Gastrocnemius medialis (tissue), 4 donors: ENCODE measurements at regions not wholly inside any gene's neighbourhood (a gene's known extent, or its start where the extent isn't known, plus 50 kb on each side); places are given as distances from the start of the nearest gene placed in this dataset.

ENCODE experiments used
- ATAC-seq, 2 donors: fragments of 150-250 bp; one replicate each; pipeline ENCODE4 v1.9.1; 2016
- DNase-seq, 2 donors: peaks; one replicate each; pipeline ENCODE4 v3.0.0-alpha.2; 2019
- H3K27ac ChIP-seq, 4 donors: fragments of 200-600 bp; sonication (generic); 1 replicate in 1 of 4; 2 replicates in 3 of 4; pipeline ENCODE4 v1.5.1; 2016 to 2018; ENCODE audit warnings: mild to moderate bottlenecking in 2 of 4, moderate library complexity in 1 of 4
- H3K27me3 ChIP-seq, 3 donors: fragments of 200-600 bp; sonication (generic) in 2 of 3; 1 replicate in 1 of 3; 2 replicates in 2 of 3; pipeline versions ENCODE4 v1.5.1 to v1.6.0; 2016 to 2019; ENCODE audit warnings: mild to moderate bottlenecking in 1 of 3, moderate library complexity in 1 of 3
- H3K36me3 ChIP-seq, 2 donors: fragments of 200-600 bp; sonication (generic) in 1 of 2; one replicate each; pipeline ENCODE4 v1.5.1; 2017 to 2018
- H3K4me1 ChIP-seq, 2 donors: fragments of 200-600 bp; sonication (generic) in 1 of 2; one replicate each; pipeline ENCODE4 v1.5.1; 2016 to 2017; ENCODE audit warnings: mild to moderate bottlenecking in 2 of 2
- H3K4me3 ChIP-seq, 4 donors: fragments of 200-600 bp; sonication (generic) in 3 of 4; 1 replicate in 1 of 4; 2 replicates in 3 of 4; pipeline ENCODE4 v1.5.1; 2016 to 2019; ENCODE audit warnings: mild to moderate bottlenecking in 2 of 4
- H3K9me3 ChIP-seq, 3 donors: fragments of 200-600 bp; sonication (generic) in 2 of 3; 1 replicate in 1 of 3; 2 replicates in 2 of 3; pipeline ENCODE4 v1.5.1; 2016 to 2019
- POLR2A ChIP-seq, 2 donors: fragments of 450-650 bp; IDR thresholded peaks; one replicate each; pipeline ENCODE4 v1.6.1; 2017; ENCODE audit warnings: antibody characterized with exemption in 2 of 2, mild to moderate bottlenecking in 2 of 2, moderate library complexity in 2 of 2
- in situ Hi-C, 4 donors: fragments of 200-750 bp; cut with MboI; loops; one replicate each; pipeline versions ENCODE4 v1.15.0 to v1.8.0; 2017; ENCODE audit warnings: low sequenced_read_pairs in 4 of 4
- intact Hi-C: fragments of 100-400 bp; cut with DNase I; formaldehyde crosslinking; loops from one replicate; pipeline ENCODE4 v1.15.1; 2023; ENCODE audit warnings: low total_unique reads
- TF ChIP-seq, protein P1 (sequence below), 5 experiments: fragments of 450-650 bp in 3 of 5; fragments of 200-600 bp in 2 of 5; sonication (generic) in 2 of 5; IDR thresholded peaks in 4 of 5; conservative IDR thresholded peaks in 1 of 5; 1 replicate in 4 of 5; 2 replicates in 1 of 5; pipeline ENCODE4 v1.5.1; 2016 to 2019; ENCODE audit warnings: antibody characterized with exemption in 5 of 5, mild to moderate bottlenecking in 3 of 5, moderate library complexity in 3 of 5

DNA sequence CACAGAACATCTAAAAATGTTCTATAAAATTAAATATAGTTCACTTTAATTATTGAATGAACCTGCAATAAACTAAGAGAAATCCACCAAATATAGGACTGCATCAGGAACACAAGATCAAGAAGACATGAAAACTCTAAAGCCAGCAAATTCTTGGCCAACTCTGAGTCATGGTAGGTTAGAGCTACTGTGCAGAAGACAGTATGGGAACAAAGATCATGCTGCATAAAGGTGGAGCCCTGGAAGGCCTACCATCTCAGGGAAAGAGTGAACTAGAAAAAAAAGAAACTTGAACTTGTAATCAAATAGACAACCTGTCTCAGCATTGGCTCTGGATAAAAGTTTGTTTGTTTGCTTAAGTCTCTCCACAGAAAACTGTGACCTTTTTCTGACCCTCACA, 66.9 kb upstream of the CNOT2 start:
- H3K4me1 ChIP-seq: no peaks in the 10 kb centered on the region
- ATAC-seq (no peak), DNase-seq (no peak)
- no peak overlapping the region for H3K4me3 ChIP-seq
- H3K27me3 ChIP-seq: no peaks in the 10 kb centered on the region
- H3K36me3 ChIP-seq: no peaks in the 10 kb centered on the region
- intact Hi-C loops (no loop called here), in situ Hi-C loops (no loop called here)
- no peaks in the 10 kb centered on the region for H3K9me3 ChIP-seq
- TF ChIP-seq POLR2A (IDR thresholded peaks at IDR 0.05): no peak
- H3K27ac ChIP-seq: no peak overlapping the region

DNA sequence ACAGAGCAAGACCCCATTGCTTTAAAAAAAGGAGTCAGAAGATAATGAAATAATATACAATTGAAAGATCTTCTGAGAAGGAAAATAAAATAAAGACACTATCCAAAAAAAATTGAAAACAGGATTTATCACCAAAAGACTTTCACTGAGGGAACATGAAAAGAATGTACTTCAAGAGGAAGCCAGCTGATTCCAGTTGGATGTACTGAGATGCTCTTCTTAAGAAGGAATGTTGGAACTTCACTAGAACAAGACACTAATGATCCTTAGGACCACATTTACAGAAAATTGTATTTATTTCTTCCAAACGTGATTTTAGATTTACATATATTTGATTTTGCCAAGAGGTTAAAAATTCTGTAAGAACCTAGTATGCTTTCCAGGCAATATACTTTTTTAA, 65.6 kb upstream of the CNOT2 start:
- ATAC-seq: no peak
- intact Hi-C loops: no loop called here
- no peak for DNase-seq

DNA sequence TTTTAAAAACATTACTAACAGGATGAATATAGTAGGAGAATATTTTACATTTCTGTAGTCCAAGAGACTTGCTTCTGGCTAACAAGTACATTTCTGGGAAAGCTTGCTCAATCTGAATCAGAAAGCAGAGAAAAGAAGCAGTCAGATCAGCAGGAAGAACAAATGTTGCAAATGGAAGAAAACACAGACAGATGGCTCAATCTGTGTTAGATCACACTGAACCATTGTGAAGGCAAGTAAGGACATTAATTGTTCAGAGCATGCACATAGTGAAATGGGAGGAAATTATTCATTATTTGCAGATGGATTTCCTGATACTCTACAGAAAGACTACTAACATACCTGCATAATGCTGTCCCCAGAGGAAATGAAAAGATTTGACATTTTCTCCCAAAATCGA, 65.2 kb upstream of the CNOT2 start:
- no peaks in the 10 kb centered on the region for H3K27me3 ChIP-seq
- no peak overlapping the region for H3K27ac ChIP-seq
- no peaks in the 10 kb centered on the region for H3K9me3 ChIP-seq
- H3K4me3 ChIP-seq: no peak overlapping the region
- H3K4me1 ChIP-seq: no peaks in the 10 kb centered on the region
- ATAC-seq (peak in 1 of 2 donors; percentile 50), DNase-seq (no peak)
- H3K36me3 ChIP-seq: no peaks in the 10 kb centered on the region
- in situ Hi-C loops (no loop called here), intact Hi-C loops (no loop called here)
- TF ChIP-seq POLR2A (IDR thresholded peaks at IDR 0.05): no peak
- TF ChIP-seq, protein P1, sequence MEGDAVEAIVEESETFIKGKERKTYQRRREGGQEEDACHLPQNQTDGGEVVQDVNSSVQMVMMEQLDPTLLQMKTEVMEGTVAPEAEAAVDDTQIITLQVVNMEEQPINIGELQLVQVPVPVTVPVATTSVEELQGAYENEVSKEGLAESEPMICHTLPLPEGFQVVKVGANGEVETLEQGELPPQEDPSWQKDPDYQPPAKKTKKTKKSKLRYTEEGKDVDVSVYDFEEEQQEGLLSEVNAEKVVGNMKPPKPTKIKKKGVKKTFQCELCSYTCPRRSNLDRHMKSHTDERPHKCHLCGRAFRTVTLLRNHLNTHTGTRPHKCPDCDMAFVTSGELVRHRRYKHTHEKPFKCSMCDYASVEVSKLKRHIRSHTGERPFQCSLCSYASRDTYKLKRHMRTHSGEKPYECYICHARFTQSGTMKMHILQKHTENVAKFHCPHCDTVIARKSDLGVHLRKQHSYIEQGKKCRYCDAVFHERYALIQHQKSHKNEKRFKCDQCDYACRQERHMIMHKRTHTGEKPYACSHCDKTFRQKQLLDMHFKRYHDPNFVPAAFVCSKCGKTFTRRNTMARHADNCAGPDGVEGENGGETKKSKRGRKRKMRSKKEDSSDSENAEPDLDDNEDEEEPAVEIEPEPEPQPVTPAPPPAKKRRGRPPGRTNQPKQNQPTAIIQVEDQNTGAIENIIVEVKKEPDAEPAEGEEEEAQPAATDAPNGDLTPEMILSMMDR (IDR thresholded peaks at IDR 0.05 in 4 of 5, conservative IDR thresholded peaks at IDR 0.05 in 1 of 5): no peak

More for the DNA sequence above, 65.6 kb upstream of the CNOT2 start:
- Histone ChIP-seq H3K4me1 (no peaks in the 10 kb centered on the region), H3K9me3 (no peaks in the 10 kb centered on the region), H3K36me3 (no peaks in the 10 kb centered on the region), H3K27ac (no peak overlapping the region), H3K4me3 (no peak overlapping the region), H3K27me3 (no peaks in the 10 kb centered on the region)
- TF ChIP-seq POLR2A (IDR thresholded peaks at IDR 0.05): no peak
- TF ChIP-seq, protein P1 (IDR thresholded peaks at IDR 0.05 in 4 of 5, conservative IDR thresholded peaks at IDR 0.05 in 1 of 5): no peak
- in situ Hi-C loops: no loop called here

DNA sequence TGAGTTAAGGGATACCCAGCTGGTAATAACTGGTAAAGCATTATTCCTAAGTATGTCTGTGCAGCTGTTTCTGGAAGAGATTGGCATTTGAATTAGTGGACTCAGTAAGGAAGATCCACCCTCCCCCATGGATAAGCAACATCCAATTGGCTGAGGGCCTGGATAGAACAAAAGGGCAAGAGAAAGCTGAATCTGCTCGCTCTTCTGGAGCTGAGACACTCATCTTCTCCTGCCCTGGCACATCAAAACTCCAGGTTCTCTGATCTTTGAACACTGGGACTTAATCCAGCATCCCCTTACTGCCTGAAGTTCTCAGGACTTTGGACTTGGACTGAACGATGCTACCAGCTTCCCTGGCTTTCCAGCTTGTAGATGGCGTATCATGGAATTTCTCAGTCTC, 63.1 kb upstream of the CNOT2 start:
- no peak for TF ChIP-seq POLR2A (IDR thresholded peaks at IDR 0.05)
- TF ChIP-seq, protein P1 (IDR thresholded peaks at IDR 0.05 in 4 of 5, conservative IDR thresholded peaks at IDR 0.05 in 1 of 5): no peak
- H3K36me3 ChIP-seq: no peaks in the 10 kb centered on the region
- no peaks in the 10 kb centered on the region for H3K27me3 ChIP-seq
- intact Hi-C loops (no loop called here), in situ Hi-C loops (no loop called here)
- no peaks in the 10 kb centered on the region for H3K9me3 ChIP-seq
- no peaks in the 10 kb centered on the region for H3K4me1 ChIP-seq
- DNase-seq (no peak), ATAC-seq (no peak)
- H3K4me3 ChIP-seq: no peak overlapping the region
- H3K27ac ChIP-seq: no peak overlapping the region

DNA sequence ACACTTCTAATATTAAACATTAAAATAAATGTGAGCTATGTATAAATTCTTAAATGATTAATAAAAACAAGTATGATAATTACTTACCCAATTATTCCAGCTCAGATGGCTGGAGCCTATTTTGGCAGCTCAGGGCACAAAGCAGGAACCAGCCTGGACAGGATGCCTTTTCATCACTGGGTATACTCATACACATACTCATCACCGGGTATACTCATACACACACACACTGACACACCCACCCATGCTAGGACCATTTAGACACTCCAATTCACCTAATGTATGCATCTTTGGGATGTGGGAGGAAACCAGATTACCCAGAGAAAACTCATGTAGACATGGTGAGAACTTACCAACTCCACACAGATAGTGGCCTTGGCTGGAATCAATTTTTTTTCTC, 57.9 kb upstream of the CNOT2 start:
- no peak for DNase-seq
- no peak for ATAC-seq
- intact Hi-C loops (no loop called here), in situ Hi-C loops (no loop called here)
- Histone ChIP-seq H3K4me1 (no peaks in the 10 kb centered on the region), H3K9me3 (no peaks in the 10 kb centered on the region), H3K4me3 (no peak overlapping the region), H3K36me3 (no peaks in the 10 kb centered on the region), H3K27me3 (no peaks in the 10 kb centered on the region), H3K27ac (no peak overlapping the region)
- TF ChIP-seq, protein P1 (IDR thresholded peaks at IDR 0.05 in 4 of 5, conservative IDR thresholded peaks at IDR 0.05 in 1 of 5): no peak
- TF ChIP-seq POLR2A (IDR thresholded peaks at IDR 0.05): no peak
